Neural cell (in vitro differentiated cells): ENCODE measurements at regions not wholly inside any gene's neighbourhood (a gene's known extent, or its start where the extent isn't known, plus 50 kb on each side); places are given as distances from the start of the nearest gene placed in this dataset.

ENCODE experiments used
- H2AFZ ChIP-seq: fragments of 200-600, 300-800 bp; sonication (generic), shearing (Covaris generic); 2 replicates; pipeline ENCODE4 v1.6.0; 2014; ENCODE audit warnings: low read depth, mild to moderate bottlenecking, antibody characterized with exemption, low read length, moderate library complexity
- H3F3A ChIP-seq: fragments of 200-600 bp; shearing (Covaris generic); 2 replicates; pipeline ENCODE4 v1.6.1; 2016; ENCODE audit warnings: mild to moderate bottlenecking, moderate library complexity, mixed read lengths, antibody characterized with exemption, low read length; ENCODE audit not compliant: insufficient read depth, poor library complexity, severe bottlenecking
- H3K27ac ChIP-seq: fragments of 200-600, 300-800 bp; sonication (generic), shearing (Covaris generic); 2 replicates; pipeline ENCODE4 v1.5.1; 2014; ENCODE audit warnings: mild to moderate bottlenecking, low read length, moderate library complexity
- H3K27me3 ChIP-seq: fragments of 300-800, 200-600 bp; sonication (generic), shearing (Covaris generic); 2 replicates; pipeline ENCODE4 v1.6.0; 2014; ENCODE audit warnings: mild to moderate bottlenecking, low read depth, low read length, moderate library complexity; ENCODE audit not compliant: insufficient read depth
- H3K36me3 ChIP-seq: fragments of 300-800, 200-600 bp; sonication (generic), shearing (Covaris generic); 2 replicates; pipeline ENCODE4 v1.5.1; 2014; ENCODE audit warnings: mild to moderate bottlenecking, antibody characterized with exemption, low read length, moderate library complexity; ENCODE audit not compliant: insufficient read depth
- H3K4me2 ChIP-seq: fragments of 300-800, 200-600 bp; sonication (generic), shearing (Covaris generic); 2 replicates; pipeline ENCODE4 v1.6.0; 2014; ENCODE audit warnings: mild to moderate bottlenecking, low read length
- H3K4me3 ChIP-seq: fragments of 300-800, 200-600 bp; sonication (generic), shearing (Covaris generic); 2 replicates; pipeline ENCODE4 v1.5.1; 2014; ENCODE audit warnings: mild to moderate bottlenecking, low read length, moderate library complexity
- H3K79me2 ChIP-seq: fragments of 200-600 bp; shearing (Covaris generic); replicated peaks from 2 replicates; pipeline ENCODE4 v1.6.0; 2014; ENCODE audit warnings: mild to moderate bottlenecking, low read length, moderate library complexity; ENCODE audit not compliant: insufficient read depth
- H3K9ac ChIP-seq: fragments of 300-800, 200-600 bp; sonication (generic), shearing (Covaris generic); 2 replicates; pipeline ENCODE4 v1.6.1; 2016; ENCODE audit warnings: mild to moderate bottlenecking, low read length, mixed read lengths
- H3K9me2 ChIP-seq: fragments of 200-600 bp; shearing (Covaris generic); 2 replicates; pipeline ENCODE4 v1.6.1; 2016; ENCODE audit warnings: mild to moderate bottlenecking, low read length, mixed read lengths; ENCODE audit not compliant: insufficient read depth
- H3K9me3 ChIP-seq: fragments of 200-600, 300-800 bp; sonication (generic), shearing (Covaris generic); 2 replicates; pipeline ENCODE4 v1.6.1; 2016; ENCODE audit warnings: mild to moderate bottlenecking, mixed run types, low read length, moderate library complexity, mixed read lengths
- H4K20me1 ChIP-seq: fragments of 200-600 bp; shearing (Covaris generic); 2 replicates; pipeline ENCODE4 v1.6.1; 2016; ENCODE audit warnings: mild to moderate bottlenecking, mixed run types; ENCODE audit not compliant: insufficient read depth
- EP300 ChIP-seq: fragments of 450-650 bp; conservative IDR thresholded peaks from 2 replicates; pipeline ENCODE4 v1.6.1; 2014; ENCODE audit warnings: antibody characterized with exemption, mild to moderate bottlenecking, moderate library complexity; ENCODE audit not compliant: poor library complexity, severe bottlenecking
- EZH2 ChIP-seq: fragments of 200-600, 300-800 bp; shearing (Covaris generic), sonication (generic); IDR thresholded peaks from 2 replicates; pipeline ENCODE4 v1.6.1; 2014; ENCODE audit warnings: antibody characterized with exemption, low read length, borderline replicate concordance, mild to moderate bottlenecking; ENCODE audit not compliant: insufficient read depth, poor library complexity, severe bottlenecking
- MXI1 ChIP-seq: fragments of 450-650 bp; conservative IDR thresholded peaks from 2 replicates; pipeline ENCODE4 v1.6.1; 2014; ENCODE audit warnings: antibody characterized with exemption, mild to moderate bottlenecking; ENCODE audit not compliant: poor library complexity, severe bottlenecking
- POLR2AphosphoS5 ChIP-seq: IDR thresholded peaks from 2 replicates; pipeline ENCODE4 v1.6.1; 2012
- RAD21 ChIP-seq: fragments of 450-650 bp; conservative IDR thresholded peaks from 2 replicates; pipeline ENCODE4 v1.6.1; 2014; ENCODE audit warnings: antibody characterized with exemption, mild to moderate bottlenecking, moderate library complexity
- SMC3 ChIP-seq: fragments of 450-650 bp; conservative IDR thresholded peaks from 2 replicates; pipeline ENCODE4 v1.6.1; 2014; ENCODE audit warnings: antibody characterized with exemption, mild to moderate bottlenecking, moderate library complexity; ENCODE audit not compliant: poor library complexity
- TAF1 ChIP-seq: IDR thresholded peaks from 2 replicates; pipeline ENCODE4 v1.6.1; 2012; ENCODE audit warnings: low read depth
- TF ChIP-seq, protein P1 (sequence below): IDR thresholded peaks from 2 replicates; pipeline ENCODE4 v1.6.1; 2012; ENCODE audit warnings: borderline replicate concordance
- TF ChIP-seq, protein P2 (sequence below): fragments of 450-650 bp; IDR thresholded peaks from 2 replicates; pipeline ENCODE4 v1.5.1; 2014; ENCODE audit warnings: antibody characterized with exemption, mild to moderate bottlenecking, moderate library complexity; ENCODE audit not compliant: poor library complexity, severe bottlenecking

DNA sequence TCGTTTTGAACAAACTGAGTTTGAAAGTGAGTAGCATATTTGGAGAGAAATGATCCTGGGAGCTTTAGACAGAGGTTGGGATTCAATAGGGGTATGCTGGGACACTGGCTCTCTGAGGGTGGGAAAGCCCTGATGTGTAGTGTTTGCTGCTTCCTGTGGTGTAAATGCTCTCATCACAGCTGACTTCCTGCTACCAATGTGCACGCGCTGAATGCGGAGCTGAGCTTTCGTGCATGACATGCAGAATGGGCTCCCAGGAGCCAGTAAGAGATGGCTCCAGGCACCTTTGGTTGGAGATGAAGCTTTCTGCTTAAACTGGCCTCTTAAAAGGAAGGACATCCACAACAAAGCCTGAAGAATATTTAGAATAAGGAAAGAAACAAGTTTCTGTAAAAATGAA lies 224.1 kb upstream of the CCDC150 start:
- H3K9me3 ChIP-seq, result no peaks in the 10 kb centered on the region
- H3K36me3 ChIP-seq, result no peaks in the 10 kb centered on the region
- no peak overlapping the region for H3K4me2 ChIP-seq
- no peaks in the 10 kb centered on the region for H4K20me1 ChIP-seq
- H3K27ac ChIP-seq, result no peak overlapping the region
- no peaks in the 10 kb centered on the region for H3K9me2 ChIP-seq
- H2AFZ ChIP-seq, result no peak overlapping the region
- no peaks in the 10 kb centered on the region for H3F3A ChIP-seq
- no peak overlapping the region for H3K9ac ChIP-seq
- H3K79me2 ChIP-seq, result no peaks in the 10 kb centered on the region
- H3K27me3 ChIP-seq, result no peaks in the 10 kb centered on the region
- TF ChIP-seq TAF1 (no peak), EZH2 (no peak), MXI1 (no peak), POLR2AphosphoS5 (no peak), EP300 (no peak), SMC3 (no peak), RAD21 (no peak)
- TF ChIP-seq, protein P1, sequence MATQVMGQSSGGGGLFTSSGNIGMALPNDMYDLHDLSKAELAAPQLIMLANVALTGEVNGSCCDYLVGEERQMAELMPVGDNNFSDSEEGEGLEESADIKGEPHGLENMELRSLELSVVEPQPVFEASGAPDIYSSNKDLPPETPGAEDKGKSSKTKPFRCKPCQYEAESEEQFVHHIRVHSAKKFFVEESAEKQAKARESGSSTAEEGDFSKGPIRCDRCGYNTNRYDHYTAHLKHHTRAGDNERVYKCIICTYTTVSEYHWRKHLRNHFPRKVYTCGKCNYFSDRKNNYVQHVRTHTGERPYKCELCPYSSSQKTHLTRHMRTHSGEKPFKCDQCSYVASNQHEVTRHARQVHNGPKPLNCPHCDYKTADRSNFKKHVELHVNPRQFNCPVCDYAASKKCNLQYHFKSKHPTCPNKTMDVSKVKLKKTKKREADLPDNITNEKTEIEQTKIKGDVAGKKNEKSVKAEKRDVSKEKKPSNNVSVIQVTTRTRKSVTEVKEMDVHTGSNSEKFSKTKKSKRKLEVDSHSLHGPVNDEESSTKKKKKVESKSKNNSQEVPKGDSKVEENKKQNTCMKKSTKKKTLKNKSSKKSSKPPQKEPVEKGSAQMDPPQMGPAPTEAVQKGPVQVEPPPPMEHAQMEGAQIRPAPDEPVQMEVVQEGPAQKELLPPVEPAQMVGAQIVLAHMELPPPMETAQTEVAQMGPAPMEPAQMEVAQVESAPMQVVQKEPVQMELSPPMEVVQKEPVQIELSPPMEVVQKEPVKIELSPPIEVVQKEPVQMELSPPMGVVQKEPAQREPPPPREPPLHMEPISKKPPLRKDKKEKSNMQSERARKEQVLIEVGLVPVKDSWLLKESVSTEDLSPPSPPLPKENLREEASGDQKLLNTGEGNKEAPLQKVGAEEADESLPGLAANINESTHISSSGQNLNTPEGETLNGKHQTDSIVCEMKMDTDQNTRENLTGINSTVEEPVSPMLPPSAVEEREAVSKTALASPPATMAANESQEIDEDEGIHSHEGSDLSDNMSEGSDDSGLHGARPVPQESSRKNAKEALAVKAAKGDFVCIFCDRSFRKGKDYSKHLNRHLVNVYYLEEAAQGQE, result no peak
- TF ChIP-seq, protein P2, sequence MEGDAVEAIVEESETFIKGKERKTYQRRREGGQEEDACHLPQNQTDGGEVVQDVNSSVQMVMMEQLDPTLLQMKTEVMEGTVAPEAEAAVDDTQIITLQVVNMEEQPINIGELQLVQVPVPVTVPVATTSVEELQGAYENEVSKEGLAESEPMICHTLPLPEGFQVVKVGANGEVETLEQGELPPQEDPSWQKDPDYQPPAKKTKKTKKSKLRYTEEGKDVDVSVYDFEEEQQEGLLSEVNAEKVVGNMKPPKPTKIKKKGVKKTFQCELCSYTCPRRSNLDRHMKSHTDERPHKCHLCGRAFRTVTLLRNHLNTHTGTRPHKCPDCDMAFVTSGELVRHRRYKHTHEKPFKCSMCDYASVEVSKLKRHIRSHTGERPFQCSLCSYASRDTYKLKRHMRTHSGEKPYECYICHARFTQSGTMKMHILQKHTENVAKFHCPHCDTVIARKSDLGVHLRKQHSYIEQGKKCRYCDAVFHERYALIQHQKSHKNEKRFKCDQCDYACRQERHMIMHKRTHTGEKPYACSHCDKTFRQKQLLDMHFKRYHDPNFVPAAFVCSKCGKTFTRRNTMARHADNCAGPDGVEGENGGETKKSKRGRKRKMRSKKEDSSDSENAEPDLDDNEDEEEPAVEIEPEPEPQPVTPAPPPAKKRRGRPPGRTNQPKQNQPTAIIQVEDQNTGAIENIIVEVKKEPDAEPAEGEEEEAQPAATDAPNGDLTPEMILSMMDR, result no peak
- no peak overlapping the region for H3K4me3 ChIP-seq

DNA sequence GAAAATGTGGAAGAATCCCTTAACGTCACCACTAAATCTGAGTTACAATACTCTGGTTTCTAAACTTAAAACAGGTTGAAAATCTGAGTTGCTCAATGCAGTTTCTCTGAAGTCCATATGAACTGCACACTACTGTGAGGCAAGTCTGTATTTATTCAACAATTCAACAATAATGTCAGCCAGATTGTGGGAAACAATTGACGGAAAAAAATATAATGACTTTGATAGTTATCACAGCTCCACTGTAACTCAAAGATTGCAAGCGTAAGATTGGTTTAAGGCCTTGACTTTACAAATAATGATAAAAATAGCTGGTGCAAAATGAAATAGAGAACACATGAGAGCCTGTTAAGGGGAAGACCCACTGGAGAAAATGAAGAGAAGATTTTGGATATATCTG lies 219.4 kb upstream of the CCDC150 start:
- Histone ChIP-seq H3K9me3 (no peaks in the 10 kb centered on the region), H3F3A (no peaks in the 10 kb centered on the region), H2AFZ (no peak overlapping the region), H3K4me3 (no peak overlapping the region), H3K4me2 (no peak overlapping the region), H4K20me1 (no peaks in the 10 kb centered on the region), H3K9ac (no peak overlapping the region), H3K9me2 (no peaks in the 10 kb centered on the region), H3K79me2 (no peaks in the 10 kb centered on the region), H3K36me3 (no peaks in the 10 kb centered on the region), H3K27me3 (no peaks in the 10 kb centered on the region), H3K27ac (no peak overlapping the region)
- TF ChIP-seq, protein P1, result no peak
- no peak for TF ChIP-seq POLR2AphosphoS5
